Activated CD4-positive, alpha-beta memory T cell treated with anti-CD3 and anti-CD28 coated beads, Interleukin-2, amount 10 ng/mL, durations not matched to agents 7 days and 5 days (primary cell): ENCODE measurements at regions not wholly inside any gene's neighbourhood (a gene's known extent, or its start where the extent isn't known, plus 50 kb on each side); places are given as distances from the start of the nearest gene placed in this dataset.
"Not testable (repeated sequence)": the region's sequence is repeated elsewhere in the genome, so short reads cannot be mapped to it uniquely, and the experiment has no call there.

Experiments used
- CTCF ChIA-PET: fragments of 350-600 bp; sonication (Branson Sonifier 250); formaldehyde crosslinking; loops from one replicate; lab custom pipeline; 2021; ENCODE audit warnings: antibody characterized with exemption, inconsistent platforms; lab: Charles Lee
- POLR2A ChIA-PET: fragments of 350-600 bp; sonication (Branson Sonifier 250); formaldehyde crosslinking; loops from one replicate; lab custom pipeline; 2021; ENCODE audit warnings: antibody characterized with exemption; lab: Charles Lee
- DNase-seq: peaks from one replicate; pipeline ENCODE4 v3.0.0-alpha.2; 2020
- H3K27ac Mint-ChIP-seq: one replicate; pipeline ENCODE4 v1.8.0; 2021; ENCODE audit warnings: mild to moderate bottlenecking, mixed read lengths
- H3K27me3 Mint-ChIP-seq: one replicate; pipeline ENCODE4 v1.8.0; 2021; ENCODE audit warnings: mixed read lengths
- H3K36me3 Mint-ChIP-seq: one replicate; pipeline ENCODE4 v1.8.0; 2021; ENCODE audit warnings: low read depth, mixed read lengths
- H3K4me1 Mint-ChIP-seq: one replicate; pipeline ENCODE4 v1.8.0; 2021; ENCODE audit warnings: mixed read lengths
- H3K4me3 Mint-ChIP-seq: one replicate; pipeline ENCODE4 v1.8.0; 2021; ENCODE audit warnings: mild to moderate bottlenecking, mixed read lengths
- H3K9me3 Mint-ChIP-seq: one replicate; pipeline ENCODE4 v1.8.0; 2021; ENCODE audit warnings: mixed read lengths

DNA sequence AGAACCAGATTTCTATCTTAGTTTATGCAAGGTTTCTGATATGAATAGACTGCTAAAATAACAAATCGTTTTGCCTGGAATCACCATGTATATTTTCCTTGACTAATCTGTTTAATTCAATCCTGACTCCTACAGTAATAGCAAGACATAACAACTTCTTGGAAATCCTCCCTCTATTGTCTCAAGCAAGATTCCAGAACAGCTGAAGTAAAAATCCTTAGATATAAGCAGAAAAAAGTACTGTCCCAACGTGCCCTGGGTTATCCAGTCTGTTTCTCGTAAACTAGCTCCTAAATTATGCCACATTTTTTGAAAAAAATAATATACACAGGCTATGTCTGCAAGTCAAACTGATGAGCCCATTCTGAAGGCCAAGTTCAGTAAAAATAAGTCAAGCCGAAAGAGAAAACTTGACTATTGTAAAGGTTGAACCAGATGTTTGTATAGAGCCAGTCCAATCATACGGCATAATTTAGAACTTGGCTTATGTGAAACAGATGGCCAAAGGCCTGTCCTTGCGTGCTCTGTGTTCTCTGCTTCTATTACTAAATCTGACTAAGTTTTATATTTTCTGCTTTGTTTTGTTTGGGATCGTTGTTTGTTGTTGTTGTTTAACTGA lies 341.6 kb upstream of the NRSN1 start:
- Mint-ChIP-seq H3K4me3 (no peak overlapping the region), H3K9me3 (peaks cover 6% of the 10 kb centered on the region), H3K27ac (no peak overlapping the region), H3K27me3 (no peaks in the 10 kb centered on the region), H3K36me3 (no peaks in the 10 kb centered on the region), H3K4me1 (no peaks in the 10 kb centered on the region)
- POLR2A ChIA-PET: no interaction called here
- DNase-seq: no peak
- CTCF ChIA-PET: no interaction called here

DNA sequence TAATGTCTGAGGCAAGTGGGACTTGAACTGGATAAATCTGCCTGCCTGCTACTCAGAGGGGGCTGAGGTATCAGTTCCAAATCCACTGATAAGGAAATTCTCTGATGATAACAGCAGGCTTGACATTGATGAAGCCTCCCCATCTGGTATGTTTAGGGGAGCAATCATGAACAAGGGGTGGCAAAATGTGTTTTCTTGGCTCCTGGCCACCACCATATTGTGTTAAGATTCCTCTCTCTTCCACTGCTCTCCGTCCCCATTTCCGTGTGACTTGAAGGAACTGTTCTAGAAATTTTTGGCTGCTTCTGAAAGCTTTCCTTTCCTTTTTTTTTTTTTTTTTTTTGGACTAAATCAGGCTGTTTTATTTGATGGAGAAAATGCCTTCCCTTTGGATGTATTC lies 335.3 kb upstream of the NRSN1 start:
- H3K9me3 Mint-ChIP-seq: no peaks in the 10 kb centered on the region
- H3K27me3 Mint-ChIP-seq: no peaks in the 10 kb centered on the region
- no peaks in the 10 kb centered on the region for H3K36me3 Mint-ChIP-seq
- no peak overlapping the region for H3K4me3 Mint-ChIP-seq
- no peak for DNase-seq
- no peaks in the 10 kb centered on the region for H3K4me1 Mint-ChIP-seq
- H3K27ac Mint-ChIP-seq: no peak overlapping the region
- POLR2A ChIA-PET: no interaction called here
- CTCF ChIA-PET: no interaction called here

GRCh38 chr6:23797041-23797440 lies 329.0 kb upstream of the NRSN1 start:
- no peak for DNase-seq
- ChIA-PET POLR2A (no interaction called here), CTCF (no interaction called here)
- Mint-ChIP-seq H3K36me3 (no peaks in the 10 kb centered on the region), H3K27me3 (no peaks in the 10 kb centered on the region), H3K27ac (no peak overlapping the region), H3K4me1 (no peaks in the 10 kb centered on the region), H3K9me3 (no peaks in the 10 kb centered on the region), H3K4me3 (no peak overlapping the region)

- H3K4me1 Mint-ChIP-seq, CTCF ChIA-PET, H3K27me3 Mint-ChIP-seq, DNase-seq, H3K36me3 Mint-ChIP-seq, POLR2A ChIA-PET, H3K9me3 Mint-ChIP-seq, H3K4me3 Mint-ChIP-seq, H3K27ac Mint-ChIP-seq: not testable (repeated sequence)
Observed at GRCh38 chr6:23804289-23804688, 321.7 kb upstream of the NRSN1 start.

DNA sequence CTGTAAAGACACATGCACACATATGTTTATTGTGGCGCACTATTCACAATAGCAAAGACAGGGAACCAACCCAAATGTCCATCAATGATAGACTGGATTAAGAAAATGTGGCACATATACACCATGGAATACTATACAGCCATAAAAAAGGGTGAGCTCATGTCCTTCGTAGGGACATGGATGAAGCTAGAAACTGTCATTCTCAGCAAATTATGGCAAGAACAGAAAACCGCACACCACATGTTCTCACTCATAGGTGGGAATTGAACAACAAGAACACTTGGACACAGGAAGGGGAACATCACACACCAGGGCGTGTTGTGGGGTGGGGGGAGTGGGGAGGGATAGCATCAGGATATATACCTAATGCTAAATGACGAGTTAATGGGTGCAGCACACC lies 304.9 kb upstream of the NRSN1 start:
- H3K27ac Mint-ChIP-seq, DNase-seq, POLR2A ChIA-PET, H3K27me3 Mint-ChIP-seq, H3K4me3 Mint-ChIP-seq, CTCF ChIA-PET, H3K4me1 Mint-ChIP-seq, H3K36me3 Mint-ChIP-seq: not testable (repeated sequence)
- peaks cover 15% of the 10 kb centered on the region for H3K9me3 Mint-ChIP-seq

DNA sequence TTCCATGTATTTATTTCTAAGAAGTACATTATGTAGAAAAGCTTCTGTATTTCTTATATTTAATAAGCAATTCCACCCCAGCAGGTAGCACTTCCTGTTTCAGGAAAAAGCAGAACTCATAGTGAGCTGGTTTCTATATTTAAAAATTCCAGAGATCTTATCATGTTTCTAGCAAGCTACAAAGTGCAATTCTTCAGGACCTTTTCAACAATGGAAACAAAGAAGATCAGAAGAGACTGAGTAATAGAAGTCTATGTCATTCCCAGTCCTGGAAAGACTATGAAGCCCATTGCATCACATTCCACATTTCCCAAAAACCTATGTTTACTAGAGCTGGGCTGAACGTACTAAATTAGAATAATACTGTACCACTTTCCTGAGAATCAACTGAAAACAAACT lies 302.6 kb upstream of the NRSN1 start:
- H3K27me3 Mint-ChIP-seq: no peaks in the 10 kb centered on the region
- no peaks in the 10 kb centered on the region for H3K4me1 Mint-ChIP-seq
- CTCF ChIA-PET: no interaction called here
- POLR2A ChIA-PET: no interaction called here
- H3K4me3 Mint-ChIP-seq: no peak overlapping the region
- peaks cover 8% of the 10 kb centered on the region for H3K9me3 Mint-ChIP-seq
- no peaks in the 10 kb centered on the region for H3K36me3 Mint-ChIP-seq
- DNase-seq: no peak
- no peak overlapping the region for H3K27ac Mint-ChIP-seq

GRCh38 chr6:23826572-23826971 lies 299.4 kb upstream of the NRSN1 start:
- Mint-ChIP-seq H3K4me3 (no peak overlapping the region), H3K9me3 (peaks cover 2% of the 10 kb centered on the region), H3K27ac (no peak overlapping the region), H3K27me3 (no peaks in the 10 kb centered on the region), H3K36me3 (no peaks in the 10 kb centered on the region), H3K4me1 (no peaks in the 10 kb centered on the region)
- no peak for DNase-seq
- POLR2A ChIA-PET: no interaction called here
- CTCF ChIA-PET: no interaction called here

- Mint-ChIP-seq H3K36me3 (no peaks in the 10 kb centered on the region), H3K4me1 (no peaks in the 10 kb centered on the region), H3K27ac (no peak overlapping the region), H3K4me3 (no peak overlapping the region), H3K27me3 (no peaks in the 10 kb centered on the region), H3K9me3 (peaks cover 3% of the 10 kb centered on the region)
- ChIA-PET CTCF (no interaction called here), POLR2A (no interaction called here)
- no peak for DNase-seq
Observed at GRCh38 chr6:23828861-23829260, 297.2 kb upstream of the NRSN1 start.

DNA sequence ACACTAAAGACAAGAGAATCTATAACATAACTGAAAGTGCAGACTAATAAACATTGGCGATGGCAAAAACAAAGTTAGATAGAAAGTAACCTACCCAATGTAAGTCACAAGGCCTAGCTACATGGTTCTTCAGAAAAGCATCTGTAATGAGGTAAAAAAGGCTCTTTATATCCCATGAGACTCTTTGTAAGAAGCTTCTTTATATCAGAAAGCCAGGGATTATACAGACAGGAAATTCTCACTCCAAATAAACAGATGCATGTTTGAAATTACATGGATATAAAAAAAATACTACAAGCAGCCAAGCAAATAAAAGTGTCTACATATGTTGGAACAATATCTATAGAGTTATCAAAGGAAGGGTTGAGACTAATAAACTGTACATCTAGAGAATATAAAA lies 284.9 kb upstream of the NRSN1 start:
- Mint-ChIP-seq H3K9me3 (no peaks in the 10 kb centered on the region), H3K27ac (no peak overlapping the region), H3K4me3 (no peak overlapping the region), H3K27me3 (no peaks in the 10 kb centered on the region), H3K36me3 (no peaks in the 10 kb centered on the region), H3K4me1 (no peaks in the 10 kb centered on the region)
- DNase-seq: no peak
- POLR2A ChIA-PET: no interaction called here
- CTCF ChIA-PET: no interaction called here

DNA sequence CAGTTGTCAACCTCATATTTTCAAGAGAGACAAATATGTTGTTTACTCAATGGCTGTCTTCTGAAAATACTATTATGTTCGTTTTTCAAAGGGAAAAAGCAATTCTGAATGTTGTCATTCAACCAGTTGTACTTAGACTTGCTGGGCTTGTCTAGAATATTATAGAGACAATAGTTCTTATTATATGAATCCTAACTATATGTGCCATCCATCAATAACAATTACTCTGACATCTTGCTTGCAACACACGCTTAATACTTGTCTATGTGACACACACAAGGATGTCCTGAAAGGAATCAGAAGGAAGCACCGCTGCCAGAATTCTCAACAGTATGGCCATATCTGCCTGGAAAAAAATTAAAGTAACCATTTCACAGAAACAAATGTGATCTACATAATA lies 283.3 kb upstream of the NRSN1 start:
- CTCF ChIA-PET: no interaction called here
- Mint-ChIP-seq H3K9me3 (no peaks in the 10 kb centered on the region), H3K27me3 (no peaks in the 10 kb centered on the region), H3K4me3 (no peak overlapping the region), H3K4me1 (no peaks in the 10 kb centered on the region), H3K27ac (no peak overlapping the region), H3K36me3 (no peaks in the 10 kb centered on the region)
- no peak for DNase-seq
- POLR2A ChIA-PET: no interaction called here

DNA sequence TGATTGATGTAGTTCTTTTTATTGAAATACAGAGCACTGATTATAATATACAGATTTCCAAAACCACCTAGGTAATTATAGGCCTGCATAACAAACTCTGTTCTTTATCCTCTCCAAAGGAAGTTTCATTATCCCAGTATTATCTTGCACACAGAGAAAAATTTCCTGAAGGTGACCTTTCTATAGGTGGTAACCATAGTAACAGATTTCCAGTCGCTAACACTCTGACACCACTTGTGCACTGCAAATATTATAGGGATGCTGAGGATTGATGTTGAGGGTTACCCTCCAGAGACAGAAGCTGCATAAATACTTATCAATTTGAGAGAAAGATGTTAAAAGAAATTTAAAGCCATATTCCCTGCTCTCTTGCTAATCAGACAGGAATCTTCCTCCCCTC lies 274.5 kb upstream of the NRSN1 start:
- POLR2A ChIA-PET: no interaction called here
- H3K27ac Mint-ChIP-seq: no peak overlapping the region
- CTCF ChIA-PET: no interaction called here
- peaks cover 3% of the 10 kb centered on the region for H3K9me3 Mint-ChIP-seq
- DNase-seq: no peak
- H3K36me3 Mint-ChIP-seq: no peaks in the 10 kb centered on the region
- no peaks in the 10 kb centered on the region for H3K27me3 Mint-ChIP-seq
- H3K4me1 Mint-ChIP-seq: no peaks in the 10 kb centered on the region
- H3K4me3 Mint-ChIP-seq: no peak overlapping the region

- H3K9me3 Mint-ChIP-seq: peaks cover 11% of the 10 kb centered on the region
- H3K36me3 Mint-ChIP-seq, DNase-seq, H3K27me3 Mint-ChIP-seq, POLR2A ChIA-PET, H3K27ac Mint-ChIP-seq, H3K4me3 Mint-ChIP-seq, H3K4me1 Mint-ChIP-seq, CTCF ChIA-PET: not testable (repeated sequence)
Observed at GRCh38 chr6:23853566-23854133, 272.4 kb upstream of the NRSN1 start.

DNA sequence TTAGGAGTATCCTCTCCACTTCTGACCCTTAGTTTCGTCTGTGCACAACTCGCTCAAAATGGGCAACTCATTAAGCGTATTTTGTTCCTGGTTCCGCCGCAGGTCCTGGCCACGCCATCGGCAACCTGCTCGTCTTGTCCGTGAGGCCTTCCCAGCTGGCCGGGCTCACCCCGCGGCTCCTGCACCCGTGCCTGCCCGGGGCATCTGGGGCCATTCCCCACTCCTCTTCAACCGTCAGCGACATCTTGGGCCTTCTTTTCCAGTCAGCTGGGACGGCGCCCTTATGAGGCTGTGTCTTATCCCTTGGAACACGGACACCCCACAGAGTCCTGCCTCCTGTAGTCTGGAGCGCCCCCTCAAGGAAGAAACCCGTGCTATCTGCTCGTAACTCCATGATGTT lies 271.9 kb upstream of the NRSN1 start:
- H3K36me3 Mint-ChIP-seq, H3K27ac Mint-ChIP-seq, CTCF ChIA-PET, POLR2A ChIA-PET, H3K4me1 Mint-ChIP-seq, DNase-seq, H3K27me3 Mint-ChIP-seq, H3K4me3 Mint-ChIP-seq: not testable (repeated sequence)
- peaks cover 11% of the 10 kb centered on the region for H3K9me3 Mint-ChIP-seq

DNA sequence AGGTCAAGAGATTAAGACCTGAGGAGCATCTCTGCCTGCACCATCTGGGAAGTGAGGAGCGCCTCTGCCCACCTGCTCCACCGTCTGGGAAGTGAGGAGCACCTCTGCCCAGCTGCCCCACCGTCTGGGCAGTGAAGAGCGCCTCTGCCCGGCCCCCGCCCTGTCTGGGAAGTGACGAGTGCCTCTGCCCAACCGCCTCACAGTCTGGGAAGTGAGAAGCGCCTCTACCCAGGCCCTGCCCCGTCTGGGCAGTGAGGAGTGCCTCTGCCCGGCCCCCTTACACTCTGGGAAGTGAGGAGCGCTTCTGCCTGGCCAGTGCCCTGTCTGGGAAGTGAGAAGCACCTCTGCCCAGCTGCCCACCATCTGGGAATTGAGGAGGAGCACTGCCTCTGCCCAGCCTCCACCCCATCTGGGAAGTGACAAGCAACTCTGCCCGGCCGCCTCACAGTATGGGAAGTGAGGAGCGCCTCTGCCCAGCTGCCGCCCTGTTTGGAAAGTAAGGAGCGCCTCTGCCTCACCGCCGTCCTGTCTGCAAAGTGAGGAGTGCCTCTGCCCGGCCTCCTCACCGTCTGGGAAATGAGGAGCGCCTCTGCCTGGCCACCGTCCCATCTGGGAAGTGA lies 270.4 kb upstream of the NRSN1 start:
- no peak overlapping the region for H3K4me3 Mint-ChIP-seq
- no peaks in the 10 kb centered on the region for H3K36me3 Mint-ChIP-seq
- no peaks in the 10 kb centered on the region for H3K4me1 Mint-ChIP-seq
- H3K9me3 Mint-ChIP-seq: peaks cover 15% of the 10 kb centered on the region
- no peak for DNase-seq
- CTCF ChIA-PET: no interaction called here
- no peaks in the 10 kb centered on the region for H3K27me3 Mint-ChIP-seq
- no peak overlapping the region for H3K27ac Mint-ChIP-seq
- POLR2A ChIA-PET: no interaction called here
